HG03442 (cell line): ENCODE measurements at regions not wholly inside any gene's neighbourhood (a gene's known extent, or its start where the extent isn't known, plus 50 kb on each side); places are given as distances from the start of the nearest gene placed in this dataset.
"Not testable (repeated sequence)": the region's sequence is repeated elsewhere in the genome, so short reads cannot be mapped to it uniquely, and the experiment has no call there.

ENCODE experiments used
- ATAC-seq: cut with Tn5 transposase; IDR thresholded peaks from one replicate; pipeline ENCODE4 v1.9.1; 2021; ENCODE audit warnings: mild to moderate bottlenecking, moderate library complexity; ENCODE audit not compliant: unreplicated experiment

GRCh38 chr2:180840641-180841040 lies 139.8 kb upstream of the UBE2E3 start:
- ATAC-seq: no peak

- ATAC-seq: no peak
Measured at GRCh38 chr2:180829836-180830235, 150.6 kb upstream of the UBE2E3 start.

- no peak for ATAC-seq
Measured at GRCh38 chr2:180829261-180829660, 151.1 kb upstream of the UBE2E3 start.

- no peak for ATAC-seq
Measured at GRCh38 chr2:180828756-180829155, 151.6 kb upstream of the UBE2E3 start.

- no peak for ATAC-seq
Measured at GRCh38 chr2:180823546-180824141, 156.8 kb upstream of the UBE2E3 start.

GRCh38 chr2:180819106-180819505 lies 161.3 kb upstream of the UBE2E3 start:
- ATAC-seq: no peak

- ATAC-seq: not testable (repeated sequence)
Measured at GRCh38 chr2:180818700-180819099, 161.7 kb upstream of the UBE2E3 start.

GRCh38 chr2:180799141-180799540 lies 181.3 kb upstream of the UBE2E3 start:
- ATAC-seq: no peak

GRCh38 chr2:180790891-180791290 lies 189.5 kb upstream of the UBE2E3 start:
- ATAC-seq: no peak

GRCh38 chr2:180787330-180787729 lies 193.1 kb upstream of the UBE2E3 start:
- no peak for ATAC-seq

- no peak for ATAC-seq
Measured at GRCh38 chr2:180781276-180781675, 199.1 kb upstream of the UBE2E3 start.

GRCh38 chr2:180778291-180778690 lies 202.1 kb upstream of the UBE2E3 start:
- ATAC-seq: no peak

GRCh38 chr2:180776921-180777320 lies 203.5 kb upstream of the UBE2E3 start:
- no peak for ATAC-seq

GRCh38 chr2:180775711-180776110 lies 204.7 kb upstream of the UBE2E3 start:
- ATAC-seq: no peak

- ATAC-seq: not testable (repeated sequence)
Measured at GRCh38 chr2:180765316-180765715, 215.1 kb upstream of the UBE2E3 start.

- ATAC-seq: no peak
Measured at GRCh38 chr2:180763263-180763989, 217.0 kb upstream of the UBE2E3 start.

GRCh38 chr2:180761224-180761623 lies 219.2 kb upstream of the UBE2E3 start:
- no peak for ATAC-seq

GRCh38 chr2:180759631-180760030 lies 220.8 kb upstream of the UBE2E3 start:
- no peak for ATAC-seq

GRCh38 chr2:180753809-180754761 lies 226.3 kb upstream of the UBE2E3 start:
- ATAC-seq: no peak

- ATAC-seq: no peak
Measured at GRCh38 chr2:180751306-180751920, 229.0 kb upstream of the UBE2E3 start.

GRCh38 chr2:180747728-180748127 lies 232.7 kb upstream of the UBE2E3 start:
- no peak for ATAC-seq
